ENCODE measurements at regions not wholly inside any gene's neighbourhood (a gene's known extent, or its start where the extent isn't known, plus 50 kb on each side); places are given as distances from the start of the nearest gene placed in this dataset.
"Not testable (repeated sequence)": the region's sequence is repeated elsewhere in the genome, so short reads cannot be mapped to it uniquely, and the experiment has no call there.

GRCh38 chr4:60652933-60653332 lies 547.2 kb upstream of the ADGRL3 start:
- DNase-seq (ENCODE audit: low spot score): no peak

DNA sequence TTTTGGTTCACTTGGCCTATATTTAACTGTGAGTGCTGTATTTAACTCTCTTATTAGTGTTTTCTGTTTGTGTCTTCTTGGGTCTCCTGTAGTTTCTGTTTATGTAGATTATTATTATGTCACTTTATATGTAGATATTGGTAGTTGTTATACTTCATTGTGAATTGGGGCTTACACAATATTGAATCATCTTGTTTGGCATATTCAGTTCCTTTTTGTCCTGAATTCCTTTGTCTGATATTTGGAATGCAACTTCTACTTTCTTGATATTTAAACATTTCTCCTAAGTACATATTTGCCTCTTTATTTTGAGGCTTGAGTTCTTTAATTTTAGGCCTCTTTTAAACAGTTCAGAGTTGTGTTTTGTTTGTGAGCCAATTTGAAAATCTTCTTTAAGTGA lies 544.8 kb upstream of the ADGRL3 start:
- no peak for DNase-seq (ENCODE audit: low spot score)

DNA sequence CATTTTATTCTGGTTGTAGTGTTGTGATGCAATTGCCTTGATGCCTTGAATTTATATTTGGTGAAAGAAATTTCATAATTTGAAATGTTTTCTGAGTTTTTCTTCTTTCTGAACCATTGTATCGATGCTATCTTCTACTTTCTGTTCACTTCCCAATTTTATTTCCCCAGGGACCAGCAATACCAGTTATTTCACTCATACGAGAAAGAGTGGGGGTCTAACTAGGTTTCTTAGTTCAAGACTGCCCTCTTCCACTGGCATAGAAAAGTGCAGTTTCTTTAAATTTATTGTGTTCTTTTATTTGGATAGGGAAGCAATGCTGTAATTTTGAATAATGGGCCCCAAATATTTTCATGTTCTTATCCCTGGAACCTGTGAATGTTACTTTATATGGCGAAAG lies 544.0 kb upstream of the ADGRL3 start:
- no peak for DNase-seq (ENCODE audit: low spot score)

DNA sequence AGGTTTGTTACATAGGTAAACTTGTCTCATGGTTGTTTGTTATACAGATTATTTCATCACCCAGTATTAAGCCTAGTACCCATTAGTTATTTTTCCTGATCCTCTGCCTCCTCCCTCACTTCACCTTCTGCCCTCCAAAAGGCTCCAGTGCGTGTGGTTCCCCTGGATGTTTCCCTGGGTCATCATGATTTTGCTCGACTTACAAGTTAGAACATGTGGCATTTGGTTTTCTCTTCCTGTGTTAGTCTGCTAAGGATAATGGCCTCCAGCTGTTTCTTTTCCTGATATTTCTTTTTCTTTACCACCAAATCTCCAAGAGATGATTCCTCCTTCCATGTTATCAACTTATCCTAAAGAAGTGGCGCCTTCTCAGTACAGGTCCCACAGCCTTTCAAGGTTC lies 543.1 kb upstream of the ADGRL3 start:
- no peak for DNase-seq (ENCODE audit: low spot score)

GRCh38 chr4:60657807-60658206 lies 542.3 kb upstream of the ADGRL3 start:
- no peak for DNase-seq (ENCODE audit: low spot score)

- no peak for DNase-seq (ENCODE audit: low spot score)
These were observed 536.4 kb upstream of the ADGRL3 start for GRCh38 chr4:60663769-60664168.

DNA sequence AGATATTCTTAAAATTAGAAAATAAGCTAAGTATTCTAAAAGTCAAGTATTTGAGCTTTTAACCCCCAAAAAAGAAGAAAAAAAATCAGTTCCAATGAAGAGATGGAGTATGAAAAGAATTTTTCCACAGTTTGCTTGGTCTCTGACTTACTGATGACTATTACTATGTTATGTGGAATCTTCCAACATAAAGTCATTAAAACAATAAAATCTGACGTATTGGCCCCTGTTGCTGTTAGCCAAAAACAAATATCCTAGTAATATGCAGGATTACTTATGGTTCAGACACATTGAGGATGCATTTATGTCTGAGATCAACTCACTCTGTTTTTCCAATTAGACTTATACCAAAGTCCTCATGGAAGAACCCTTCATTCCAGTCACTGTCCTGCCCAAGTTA lies 517.2 kb upstream of the ADGRL3 start:
- no peak for DNase-seq (ENCODE audit: low spot score)

GRCh38 chr4:60683357-60683756 lies 516.8 kb upstream of the ADGRL3 start:
- no peak for DNase-seq (ENCODE audit: low spot score)

DNA sequence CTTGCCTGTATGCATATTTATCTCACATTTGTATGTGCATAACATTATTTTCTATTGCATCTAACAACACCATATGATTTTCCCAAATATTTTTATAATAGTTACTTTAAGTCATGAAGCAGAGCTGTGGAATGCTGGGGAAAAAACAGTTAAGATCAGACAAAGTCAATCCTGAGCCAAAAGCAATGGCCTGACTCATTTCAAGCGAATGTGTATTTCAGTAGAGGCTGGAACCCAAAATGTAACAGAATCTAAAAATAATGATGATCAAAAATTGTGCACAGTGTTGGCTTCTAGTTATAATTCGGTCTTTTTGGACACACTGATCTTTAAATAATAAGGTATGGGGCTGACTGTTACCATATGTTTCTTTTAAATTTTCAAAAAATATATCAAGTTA lies 516.2 kb upstream of the ADGRL3 start:
- no peak for DNase-seq (ENCODE audit: low spot score)

DNA sequence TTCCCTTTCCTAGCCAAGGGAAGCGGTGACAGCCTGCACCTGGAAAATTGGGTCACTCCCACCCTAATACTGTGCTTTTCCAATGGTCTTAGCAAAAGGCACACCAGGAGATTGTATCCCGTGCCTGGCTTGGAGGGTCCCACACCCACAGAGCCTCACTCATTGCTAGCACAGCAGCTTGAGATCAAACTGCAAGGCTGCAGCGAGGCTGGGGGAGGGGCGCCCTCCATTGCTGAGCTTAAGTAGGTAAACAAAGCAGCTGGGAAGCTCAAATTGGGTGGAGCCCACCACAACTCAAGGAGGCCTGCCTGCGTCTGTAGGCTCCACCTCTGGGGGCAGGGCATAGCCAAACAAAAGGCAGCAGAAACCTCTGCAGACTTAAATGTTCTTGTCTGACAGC lies 504.1 kb upstream of the ADGRL3 start:
- not testable (repeated sequence) for DNase-seq (ENCODE audit: low spot score)

DNA sequence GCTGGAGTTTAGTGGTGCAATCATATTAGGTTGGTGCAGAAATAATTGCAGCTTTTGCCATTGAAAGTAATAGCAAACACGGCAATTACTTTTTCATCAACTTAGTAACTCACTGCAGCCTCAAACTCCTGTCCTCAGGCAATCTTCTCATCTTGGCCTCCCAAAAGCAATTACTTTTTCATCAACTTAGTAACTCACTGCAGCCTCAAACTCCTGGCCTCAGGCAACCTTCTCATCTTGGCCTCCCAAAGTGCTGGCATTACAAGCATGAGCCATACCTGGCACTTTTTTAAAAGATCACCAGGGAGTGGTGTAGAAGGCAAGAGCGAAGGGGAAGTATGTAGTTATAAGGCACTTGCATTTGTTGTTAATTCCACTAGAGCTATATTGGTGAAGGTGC lies 491.1 kb upstream of the ADGRL3 start:
- DNase-seq (ENCODE audit: low spot score): no peak

- no peak for DNase-seq (ENCODE audit: low spot score)
These were observed 481.3 kb upstream of the ADGRL3 start for GRCh38 chr4:60718874-60719273.

DNA sequence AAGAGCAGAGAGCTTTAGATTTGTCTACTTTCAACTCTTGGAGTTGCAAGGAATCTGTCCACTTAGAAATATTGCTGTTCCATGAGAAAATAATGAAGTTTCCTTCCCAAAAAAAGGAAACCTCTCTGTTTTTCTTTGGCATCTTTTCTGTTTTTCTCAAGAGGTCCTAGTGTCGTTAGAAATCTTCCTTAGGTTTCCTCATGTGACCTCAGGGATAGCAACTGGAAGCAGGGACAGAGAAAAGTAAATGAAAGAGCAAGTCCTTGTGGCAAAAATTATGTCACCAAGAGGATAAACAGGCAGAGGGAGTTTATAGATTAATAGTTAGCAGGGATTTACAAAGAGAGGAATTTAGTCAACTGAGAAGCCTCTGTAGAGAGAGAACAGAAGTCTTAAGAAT lies 478.4 kb upstream of the ADGRL3 start:
- DNase-seq (ENCODE audit: low spot score): no peak

DNA sequence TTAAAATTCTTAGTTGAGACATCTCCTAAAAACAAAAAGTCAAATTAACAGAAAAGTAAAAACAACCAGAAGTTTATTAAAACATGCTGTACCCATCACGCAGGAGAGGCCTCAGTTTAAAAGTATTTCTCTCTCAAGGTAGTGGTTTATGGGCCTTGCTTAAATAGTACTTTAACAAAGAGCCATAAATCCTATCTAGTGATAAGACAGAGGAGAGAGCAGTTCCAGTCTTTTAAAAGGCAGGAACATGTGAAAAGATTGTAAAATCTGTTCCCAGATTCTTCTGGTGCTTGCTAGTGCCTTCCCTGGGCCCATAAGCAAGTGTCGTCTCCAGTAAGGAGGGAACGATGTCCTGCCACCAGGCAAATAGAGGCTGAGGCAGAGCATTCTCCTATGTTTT lies 476.3 kb upstream of the ADGRL3 start:
- DNase-seq (ENCODE audit: low spot score): no peak

DNA sequence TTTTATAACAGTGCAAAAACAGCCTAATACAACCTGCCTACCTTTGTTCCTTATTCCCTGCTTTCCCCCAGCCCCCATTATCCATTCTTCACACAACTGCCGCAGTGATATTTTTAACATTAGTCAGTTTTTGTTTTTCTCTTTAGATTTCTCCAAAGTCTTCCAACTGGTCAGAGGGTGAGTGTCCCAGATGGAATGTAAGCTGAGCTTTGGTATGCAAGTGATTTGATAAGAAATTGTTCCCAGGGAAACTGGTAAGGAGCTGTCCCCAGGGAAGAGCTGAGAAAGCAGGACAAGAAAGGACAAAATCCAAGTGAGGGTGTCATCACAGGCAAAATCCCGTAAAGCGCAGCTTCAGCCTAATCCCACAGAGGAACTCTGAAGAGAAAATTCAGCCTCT lies 475.5 kb upstream of the ADGRL3 start:
- no peak for DNase-seq (ENCODE audit: low spot score)

GRCh38 chr4:60726779-60727178 lies 473.3 kb upstream of the ADGRL3 start:
- DNase-seq (ENCODE audit: low spot score): no peak

DNA sequence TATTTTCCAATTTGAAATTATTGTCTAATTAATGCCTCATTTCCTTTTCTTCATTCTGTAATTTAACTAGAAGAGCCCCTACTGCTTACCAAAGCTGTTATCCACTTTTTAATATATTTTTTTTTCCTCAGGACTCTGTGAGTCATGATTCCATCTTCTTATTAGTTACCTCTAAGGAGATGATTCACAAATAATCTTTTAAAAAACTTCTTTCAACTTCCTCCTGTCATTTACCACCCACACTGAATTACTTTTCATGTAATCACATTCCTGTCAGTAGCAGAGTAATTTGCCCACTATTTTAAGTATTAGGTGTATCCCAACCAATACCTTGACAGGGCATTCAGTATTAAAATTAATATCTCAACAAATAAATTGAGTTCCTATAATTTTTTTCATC lies 470.9 kb upstream of the ADGRL3 start:
- no peak for DNase-seq (ENCODE audit: low spot score)

- DNase-seq (ENCODE audit: low spot score): not testable (repeated sequence)
These were observed 470.4 kb upstream of the ADGRL3 start for GRCh38 chr4:60729764-60730163.

GRCh38 chr4:60737858-60738257 lies 462.3 kb upstream of the ADGRL3 start:
- DNase-seq (ENCODE audit: low spot score): no peak

DNA sequence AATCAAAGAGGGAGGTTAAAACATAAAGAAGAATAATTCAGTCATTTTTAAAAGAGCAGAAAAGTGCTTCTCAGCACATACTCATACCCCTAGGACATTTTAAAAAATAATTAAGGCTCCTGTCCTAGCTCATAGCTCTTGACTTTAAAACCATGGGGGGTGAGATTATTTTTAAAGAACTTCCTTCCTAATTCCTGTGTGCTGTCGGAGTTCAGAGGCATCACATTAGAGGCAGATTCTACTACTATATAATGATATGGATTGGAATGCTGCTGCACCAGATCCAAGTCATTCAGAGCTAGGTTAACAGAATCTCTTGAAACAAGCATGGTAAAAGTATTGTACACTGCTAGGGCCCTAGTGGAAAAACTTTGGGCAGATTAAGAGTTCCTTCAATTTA lies 456.5 kb upstream of the ADGRL3 start:
- DNase-seq (ENCODE audit: low spot score): no peak

DNA sequence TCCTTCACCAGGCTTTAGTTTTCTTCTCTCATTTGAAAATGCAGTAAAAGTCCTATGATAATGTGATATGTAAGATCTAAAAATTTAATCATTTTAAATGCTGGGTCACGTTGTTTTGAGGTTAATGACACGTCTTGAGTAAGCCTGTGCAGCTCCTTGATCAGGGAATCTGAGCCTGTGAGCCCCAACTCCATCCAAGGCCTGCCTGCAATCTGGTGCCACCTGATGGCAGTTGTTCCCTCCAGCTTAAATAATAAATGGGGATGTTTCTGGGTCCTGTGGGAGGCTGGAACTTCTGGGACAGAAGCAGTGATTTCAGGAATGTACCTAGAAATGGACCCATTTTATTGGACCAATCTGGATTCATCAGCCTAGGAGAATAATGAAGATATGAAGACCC lies 455.4 kb upstream of the ADGRL3 start:
- DNase-seq (ENCODE audit: low spot score): no peak

- no peak for DNase-seq (ENCODE audit: low spot score)
These were observed 454.1 kb upstream of the ADGRL3 start for GRCh38 chr4:60745800-60746571.

DNA sequence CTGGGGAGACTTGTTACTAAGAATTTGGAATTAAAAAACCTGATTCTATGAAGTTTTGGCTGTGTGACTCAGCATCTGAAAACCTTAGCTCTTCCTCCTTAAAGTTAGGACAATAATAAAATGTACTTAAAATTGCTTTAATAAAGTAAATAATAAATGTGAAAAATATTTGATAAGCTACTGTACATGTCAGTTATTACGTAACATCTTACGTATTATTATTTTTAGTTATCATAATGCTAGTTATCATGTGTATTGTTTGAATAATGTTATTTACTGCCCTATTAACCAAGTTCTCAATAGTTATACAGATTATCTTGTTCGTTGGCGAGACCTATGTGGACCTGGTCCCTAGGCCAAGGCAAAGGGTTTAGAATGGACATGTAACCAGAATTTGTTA lies 449.2 kb upstream of the ADGRL3 start:
- DNase-seq (ENCODE audit: low spot score): no peak

GRCh38 chr4:60757986-60758680 lies 442.0 kb upstream of the ADGRL3 start:
- no peak for DNase-seq (ENCODE audit: low spot score)

Measured in D341Med (cell line).